Esophagus muscularis mucosa (tissue), 4 donors: ENCODE measurements at regions not wholly inside any gene's neighbourhood (a gene's known extent, or its start where the extent isn't known, plus 50 kb on each side); places are given as distances from the start of the nearest gene placed in this dataset.
"Not testable (repeated sequence)": the region's sequence is repeated elsewhere in the genome, so short reads cannot be mapped to it uniquely, and the experiment has no call there.

ENCODE experiments used
- DNase-seq: peaks from one replicate; pipeline ENCODE4 v3.0.0-alpha.2; 2017; ENCODE audit errors: extremely low spot score
- H3K27ac ChIP-seq, 4 donors: fragments of 200-600 bp; sonication (generic); replicated peaks in 1 of 4; 1 replicate in 3 of 4; 2 replicates in 1 of 4; pipeline ENCODE4 v1.5.1; 2016 to 2019; ENCODE audit warnings: mild to moderate bottlenecking in 1 of 4
- H3K27me3 ChIP-seq, 4 donors: fragments of 200-600 bp; sonication (generic); one replicate each; pipeline versions ENCODE4 v1.5.1 to v1.6.0; 2016 to 2019
- H3K36me3 ChIP-seq, 4 donors: fragments of 200-600 bp; sonication (generic); one replicate each; pipeline ENCODE4 v1.5.1; 2016 to 2019
- H3K4me1 ChIP-seq, 4 donors: fragments of 200-600 bp; sonication (generic); one replicate each; pipeline ENCODE4 v1.5.1; 2016 to 2019
- H3K4me3 ChIP-seq, 4 donors: fragments of 200-600 bp; sonication (generic); 1 replicate in 2 of 4; 2 replicates in 2 of 4; pipeline ENCODE4 v1.5.1; 2016 to 2019; ENCODE audit warnings: mild to moderate bottlenecking in 4 of 4, moderate library complexity in 1 of 4
- H3K9me3 ChIP-seq, 4 donors: fragments of 200-600 bp; sonication (generic); 1 replicate in 3 of 4; 2 replicates in 1 of 4; pipeline ENCODE4 v1.5.1; 2016 to 2019
- CTCF ChIP-seq, 3 experiments: fragments of 200-600 bp in 2 of 3; fragments of 450-650 bp in 1 of 3; sonication (generic) in 2 of 3; IDR thresholded peaks; one replicate each; pipeline ENCODE4 v1.5.1; 2017 to 2019; ENCODE audit warnings: antibody characterized with exemption in 3 of 3, mild to moderate bottlenecking in 2 of 3, moderate library complexity in 1 of 3
- EP300 ChIP-seq: sonication (generic); formaldehyde crosslinking; IDR thresholded peaks from one replicate; pipeline ENCODE4 v1.6.1; 2017; ENCODE audit warnings: antibody characterized with exemption
- POLR2A ChIP-seq: fragments of 450-650 bp; IDR thresholded peaks from one replicate; pipeline ENCODE4 v1.6.1; 2017; ENCODE audit warnings: antibody characterized with exemption, moderate library complexity, mild to moderate bottlenecking, low read depth
- POLR2AphosphoS5 ChIP-seq, 2 donors: sonication (generic); formaldehyde crosslinking; IDR thresholded peaks; one replicate each; pipeline ENCODE4 v1.6.1; 2017; ENCODE audit warnings: antibody characterized with exemption in 2 of 2
- WGBS: methylation state at CpG from one replicate; pipeline ENCODE4 v1.1.5; 2018; 5-methylcytosine and 5-hydroxymethylcytosine counted together
- intact Hi-C: fragments of 100-400 bp; cut with DNase I; formaldehyde crosslinking; loops from one replicate; pipeline ENCODE4 v1.15.1; 2023

DNA sequence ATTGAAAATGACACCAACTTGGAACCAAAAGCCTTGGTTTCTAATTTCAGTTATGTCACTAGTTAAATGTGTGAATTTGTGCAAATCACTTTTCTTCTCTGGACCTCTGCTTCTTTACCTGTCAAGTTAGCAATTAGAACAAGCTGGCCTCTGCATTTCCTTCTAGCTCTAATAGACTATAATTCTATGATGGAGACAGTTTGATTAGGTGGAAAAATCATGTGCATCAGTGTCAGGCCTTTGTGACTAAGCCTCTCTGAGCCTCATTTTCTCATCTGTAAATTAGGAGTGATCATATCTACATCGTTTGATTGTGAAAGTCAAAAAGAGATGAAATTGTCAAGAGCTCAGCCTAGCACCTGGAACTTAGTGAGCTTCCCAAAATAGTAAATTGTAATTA is 712.9 kb downstream of the MECOM start:
- 77% methylated on average over 1 of the region's 1 CpG for WGBS
- H3K27ac ChIP-seq = no peak overlapping the region
- H3K36me3 ChIP-seq = no peaks in the 10 kb centered on the region
- H3K4me3 ChIP-seq = no peak overlapping the region
- intact Hi-C loops = loop anchor here (10.0 kb wide), 2 partner anchors 194 to 714 kb away; partner anchors contain the start of gene MECOM
- H3K4me1 ChIP-seq = peaks cover 0 to 8% (median 3%) of the 10 kb centered on the region in 4 donors
- no peak for DNase-seq
- peaks cover 0 to 4% (median 0%) of the 10 kb centered on the region in 4 donors for H3K9me3 ChIP-seq
- H3K27me3 ChIP-seq = no peaks in the 10 kb centered on the region
- no peak for TF ChIP-seq CTCF (IDR thresholded peaks at IDR 0.05)
- TF ChIP-seq EP300 = no peak
- TF ChIP-seq POLR2A = no peak
- no peak for TF ChIP-seq POLR2AphosphoS5 (IDR thresholded peaks at IDR 0.05)

GRCh38 chr3:168939651-168940238 is 723.8 kb downstream of the MECOM start:
- Histone ChIP-seq H3K36me3 (no peaks in the 10 kb centered on the region), H3K4me1 (no peaks in the 10 kb centered on the region), H3K9me3 (peaks cover 0 to 9% (median 0%) of the 10 kb centered on the region in 4 donors), H3K27me3 (no peaks in the 10 kb centered on the region), H3K4me3 (no peak overlapping the region), H3K27ac (no peak overlapping the region)
- TF ChIP-seq POLR2A = no peak
- no peak for TF ChIP-seq EP300
- no peak for TF ChIP-seq CTCF (IDR thresholded peaks at IDR 0.05)
- TF ChIP-seq POLR2AphosphoS5 (IDR thresholded peaks at IDR 0.05) = no peak
- WGBS = 94% methylated on average over 1 of the region's 1 CpG
- intact Hi-C loops = no loop called here
- DNase-seq = no peak

GRCh38 chr3:168933614-168934013 is 729.9 kb downstream of the MECOM start:
- Histone ChIP-seq H3K27ac (no peak overlapping the region), H3K27me3 (no peaks in the 10 kb centered on the region), H3K4me1 (no peaks in the 10 kb centered on the region), H3K4me3 (no peak overlapping the region), H3K36me3 (no peaks in the 10 kb centered on the region), H3K9me3 (peaks cover 0 to 15% (median 0%) of the 10 kb centered on the region in 4 donors)
- DNase-seq = no peak
- no peak for TF ChIP-seq CTCF (IDR thresholded peaks at IDR 0.05)
- no peak for TF ChIP-seq POLR2A
- TF ChIP-seq POLR2AphosphoS5 (IDR thresholded peaks at IDR 0.05) = no peak
- TF ChIP-seq EP300 = no peak
- intact Hi-C loops = no loop called here
- WGBS = 89% methylated on average over 5 of the region's 5 CpGs

GRCh38 chr3:168929997-168930396 is 733.5 kb downstream of the MECOM start:
- H3K27me3 ChIP-seq, intact Hi-C loops, DNase-seq, H3K9me3 ChIP-seq, H3K4me3 ChIP-seq, H3K27ac ChIP-seq, H3K4me1 ChIP-seq, H3K36me3 ChIP-seq: not testable (repeated sequence)
- WGBS = 45% methylated on average over 1 of the region's 3 CpGs

DNA sequence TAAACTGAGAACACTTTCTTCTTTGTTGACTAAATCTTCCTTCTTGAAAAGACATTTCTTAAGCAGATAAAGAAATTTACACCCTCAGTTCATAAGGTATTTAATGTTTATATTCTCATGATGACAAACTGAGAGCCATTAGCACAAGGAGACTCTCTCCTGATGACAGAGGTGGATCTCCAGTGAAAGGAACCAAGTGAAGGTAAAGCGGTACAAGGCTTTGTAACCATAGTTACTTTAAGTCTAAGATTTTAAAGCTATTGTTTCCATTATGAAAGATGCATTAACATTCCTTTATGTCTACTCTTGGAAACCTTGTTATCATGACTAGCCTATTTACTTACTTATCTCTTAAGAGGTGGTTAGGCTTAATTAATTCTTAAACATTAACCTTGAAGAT is 737.1 kb downstream of the MECOM start:
- no peak overlapping the region for H3K4me3 ChIP-seq
- H3K36me3 ChIP-seq = no peaks in the 10 kb centered on the region
- no peaks in the 10 kb centered on the region for H3K9me3 ChIP-seq
- no peak for DNase-seq
- H3K27ac ChIP-seq = no peak overlapping the region
- WGBS = 91% methylated on average over 1 of the region's 1 CpG
- no peaks in the 10 kb centered on the region for H3K4me1 ChIP-seq
- no peak for TF ChIP-seq POLR2A
- TF ChIP-seq CTCF (IDR thresholded peaks at IDR 0.05) = no peak
- TF ChIP-seq EP300 = no peak
- TF ChIP-seq POLR2AphosphoS5 (IDR thresholded peaks at IDR 0.05) = no peak
- intact Hi-C loops = no loop called here
- no peaks in the 10 kb centered on the region for H3K27me3 ChIP-seq
